Renal pelvis (tissue), 1 donor: ENCODE measurements at regions not wholly inside any gene's neighbourhood (a gene's known extent, or its start where the extent isn't known, plus 50 kb on each side); places are given as distances from the start of the nearest gene placed in this dataset.
"Not testable (repeated sequence)": the region's sequence is repeated elsewhere in the genome, so short reads cannot be mapped to it uniquely, and the experiment has no call there.

Experiments
- DNase-seq: peaks from one replicate; pipeline ENCODE4 v3.0.0-alpha.2; 2013

DNA sequence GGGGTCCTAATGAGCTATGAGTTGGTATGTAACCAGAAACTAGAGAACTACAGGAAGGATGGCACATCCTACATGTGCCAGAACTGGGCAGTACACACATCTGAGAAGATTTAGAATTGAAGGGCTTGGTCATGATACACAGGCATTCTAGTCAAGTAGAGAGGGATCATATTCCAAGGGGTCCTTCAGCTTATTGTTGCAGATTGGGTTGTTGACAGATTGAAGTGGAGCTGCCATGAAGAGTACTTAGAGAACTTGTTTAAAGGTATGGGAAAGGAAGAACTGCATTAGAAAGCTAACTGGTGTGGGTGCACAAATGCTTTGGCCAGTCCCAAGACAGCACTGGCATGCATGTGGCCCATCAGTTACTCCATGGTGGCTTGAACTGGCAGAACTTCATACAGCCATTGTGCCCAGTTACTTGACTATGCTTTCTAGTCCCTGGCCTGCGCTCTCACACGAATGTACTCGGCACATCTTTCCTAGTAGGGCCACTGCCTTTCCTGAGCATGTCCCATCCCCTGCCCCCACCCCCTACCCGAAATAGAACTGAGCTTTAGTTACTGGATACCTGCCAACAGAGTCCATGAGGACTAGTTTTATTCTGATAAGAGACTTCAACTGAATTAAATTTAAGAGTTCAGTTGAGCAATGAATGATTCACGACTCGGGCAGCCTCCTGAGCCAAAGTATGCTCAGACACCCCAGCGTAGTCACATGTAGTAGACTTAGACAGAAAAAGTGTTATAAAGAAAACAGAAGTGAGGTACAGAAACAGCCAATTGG, 64.0 kb downstream of the CCNG2 start:
- peak; percentile 35 for DNase-seq

- DNase-seq: peak; percentile 67
Observed at GRCh38 chr4:77225022-77225421, 68.0 kb downstream of the CCNG2 start.

DNA sequence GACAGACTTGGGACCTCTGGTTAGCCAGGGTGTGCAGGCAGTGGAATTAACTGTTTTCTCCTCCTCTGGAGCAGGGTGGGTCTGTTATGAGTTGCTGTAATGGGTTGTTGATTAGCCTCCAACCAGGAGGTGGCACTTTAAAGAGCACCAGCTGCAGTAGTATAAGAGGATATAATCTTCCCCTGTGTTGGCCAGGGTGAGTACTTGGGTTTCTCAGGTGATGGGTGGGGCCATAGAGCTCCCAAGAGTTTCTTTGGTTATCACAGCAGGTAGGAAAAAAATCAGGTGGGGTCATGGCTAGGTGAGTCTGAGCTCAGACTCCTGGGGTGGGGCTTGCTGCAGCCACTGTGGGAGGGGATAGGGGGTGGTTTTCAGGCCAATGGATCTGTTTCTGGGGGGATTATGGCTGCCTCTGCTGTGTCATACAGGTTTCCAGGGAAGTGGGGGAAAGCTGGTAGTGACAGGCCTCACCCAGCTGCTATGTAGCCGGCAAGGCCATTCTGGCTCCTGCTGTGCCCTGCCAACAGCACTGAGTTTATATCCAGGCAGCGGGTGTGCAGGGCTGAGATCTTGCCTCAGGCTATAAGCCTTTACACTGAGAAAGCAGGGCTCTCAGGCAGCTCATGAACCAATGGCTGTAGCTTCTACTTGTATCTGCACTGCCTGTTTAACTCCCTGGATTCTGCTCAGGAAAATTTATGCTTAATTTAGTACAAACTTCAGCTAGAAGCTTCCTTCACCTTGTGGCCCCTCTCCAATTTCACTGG, 70.1 kb downstream of the CCNG2 start:
- DNase-seq: no peak

DNA sequence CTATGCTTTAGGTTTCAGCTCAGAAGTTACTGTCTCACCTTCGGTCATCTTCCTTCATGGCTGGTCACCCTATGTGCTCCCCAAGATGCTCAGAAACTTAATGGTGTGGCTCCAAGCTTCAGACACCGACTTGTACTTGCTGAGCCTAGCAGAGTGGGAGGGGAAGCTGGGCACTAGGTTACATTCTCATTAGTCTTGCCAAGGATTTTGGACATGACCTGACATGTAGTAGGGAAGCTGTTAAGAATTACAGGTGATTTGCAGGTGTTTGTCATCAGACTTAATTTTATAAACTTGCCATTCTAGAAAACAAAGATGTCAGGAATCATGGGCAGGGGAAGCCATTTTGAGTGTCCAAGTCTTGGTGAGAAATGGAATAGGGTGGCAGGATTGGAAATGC, 72.4 kb downstream of the CCNG2 start:
- DNase-seq: no peak

DNA sequence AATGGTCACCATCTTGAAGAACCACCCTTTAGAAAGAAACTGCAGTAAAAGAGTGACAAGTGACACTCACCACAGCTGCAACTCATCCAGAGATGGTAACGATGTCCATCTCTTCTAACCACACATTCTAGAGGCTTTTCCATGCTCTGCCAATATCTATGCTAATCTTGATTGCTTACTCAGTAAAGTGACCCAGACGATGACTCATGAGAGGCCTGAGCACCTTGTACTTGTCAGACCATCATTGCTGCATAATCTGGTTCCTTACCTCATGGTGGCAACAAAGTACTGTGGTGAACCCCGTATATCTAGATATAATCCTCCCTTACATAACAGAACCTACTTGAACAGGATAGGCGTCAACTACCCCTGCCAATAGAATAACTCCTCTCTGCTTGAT, 75.6 kb downstream of the CCNG2 start:
- no peak for DNase-seq

DNA sequence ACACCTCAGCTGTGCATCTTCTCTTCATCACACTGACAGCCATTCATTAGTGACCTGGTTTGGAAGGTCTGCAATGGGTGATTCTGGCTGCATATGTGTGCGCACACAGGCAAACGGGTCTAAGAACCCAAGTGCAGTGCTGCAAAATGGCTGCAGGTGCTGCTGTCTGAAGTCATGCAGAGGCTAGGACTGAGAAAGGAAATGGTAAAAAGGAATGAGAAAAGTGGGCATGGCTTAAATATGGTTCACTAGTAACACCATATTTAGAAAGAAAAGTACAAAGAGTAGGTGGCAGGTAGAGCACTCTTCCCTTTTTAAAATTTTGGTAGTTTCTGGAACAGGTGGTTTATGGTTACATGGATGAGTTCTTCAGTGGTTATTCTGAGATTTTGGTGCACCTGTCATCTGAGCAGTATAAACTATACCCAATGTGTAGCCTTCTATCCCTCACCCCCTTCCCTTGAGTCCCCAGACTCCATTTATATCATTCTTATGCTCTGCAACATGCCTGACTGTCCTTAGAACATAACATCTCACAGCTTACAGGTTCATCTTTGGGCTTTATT, 78.4 kb downstream of the CCNG2 start:
- DNase-seq: no peak

DNA sequence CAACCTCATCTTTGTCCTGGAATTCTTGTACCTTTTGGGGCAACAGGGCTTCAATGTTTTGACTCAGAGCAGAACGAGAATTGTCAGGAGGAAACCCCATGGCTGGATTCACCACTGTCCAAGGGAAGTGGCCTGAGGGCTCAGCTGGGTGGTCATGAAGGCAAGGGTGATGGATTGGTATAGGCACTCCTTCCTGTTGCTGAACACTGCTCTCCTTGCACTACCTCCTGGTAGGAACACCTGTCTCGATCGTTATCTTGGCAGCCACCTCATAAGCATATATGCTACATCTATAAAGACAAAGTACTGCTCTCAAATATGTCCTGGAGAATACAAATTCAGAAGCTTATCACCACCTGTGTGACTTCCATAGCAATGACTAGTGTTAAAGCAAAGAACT, 79.8 kb downstream of the CCNG2 start:
- DNase-seq: no peak

DNA sequence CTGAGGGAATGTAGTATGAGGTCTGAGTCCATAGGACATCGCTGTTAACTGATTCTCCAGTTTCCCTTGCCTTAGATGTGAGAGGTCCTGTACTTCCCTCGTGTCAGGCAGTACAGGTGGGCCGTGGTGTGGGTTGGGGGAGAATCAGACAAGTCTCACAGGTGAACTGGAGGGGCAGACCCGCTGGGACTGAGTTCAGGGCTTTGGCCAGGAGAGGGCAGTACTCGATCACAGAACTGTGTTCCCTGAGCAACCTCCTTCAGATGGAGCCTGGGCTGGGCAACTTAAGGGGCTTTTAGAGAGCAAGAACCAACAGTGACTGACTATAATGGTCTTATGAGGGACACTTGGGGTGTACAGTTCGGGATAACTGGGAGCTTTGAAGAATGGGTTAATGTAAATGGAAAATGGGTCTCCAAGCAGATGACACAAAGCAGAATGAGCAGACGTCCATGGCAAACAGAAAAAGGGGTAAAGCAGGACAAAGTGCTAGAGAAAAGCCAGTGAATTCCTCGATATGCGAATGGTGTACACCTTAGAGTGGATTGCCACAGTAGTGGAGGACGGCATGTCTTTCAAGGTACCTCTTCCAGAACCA, 83.6 kb downstream of the CCNG2 start:
- peak; percentile 48 for DNase-seq

DNA sequence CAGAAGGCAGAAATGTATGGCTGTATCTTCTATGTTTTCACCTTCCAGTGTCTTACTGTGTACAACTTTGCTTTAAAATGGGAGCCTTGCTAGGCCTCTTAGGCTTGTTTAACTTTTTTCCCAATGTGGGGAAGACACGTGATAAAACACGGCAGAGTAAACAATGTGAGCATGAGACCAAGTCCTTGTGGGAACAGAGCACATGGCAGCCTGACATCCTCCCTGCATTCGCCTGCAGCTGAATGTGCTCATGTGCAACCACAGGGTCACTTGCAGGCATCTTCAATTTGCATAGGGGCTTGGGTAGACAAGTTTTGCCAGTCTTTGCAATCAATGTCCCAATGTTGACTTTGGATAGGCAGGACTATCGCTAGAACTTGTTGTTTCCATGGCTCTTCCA, 91.8 kb downstream of the CCNG2 start:
- no peak for DNase-seq

GRCh38 chr4:77251751-77252150, 94.7 kb downstream of the CCNG2 start:
- DNase-seq: no peak

GRCh38 chr4:77263247-77263646, 106.2 kb downstream of the CCNG2 start:
- DNase-seq: no peak

GRCh38 chr4:77263976-77264375, 107.0 kb downstream of the CCNG2 start:
- DNase-seq: not testable (repeated sequence)

DNA sequence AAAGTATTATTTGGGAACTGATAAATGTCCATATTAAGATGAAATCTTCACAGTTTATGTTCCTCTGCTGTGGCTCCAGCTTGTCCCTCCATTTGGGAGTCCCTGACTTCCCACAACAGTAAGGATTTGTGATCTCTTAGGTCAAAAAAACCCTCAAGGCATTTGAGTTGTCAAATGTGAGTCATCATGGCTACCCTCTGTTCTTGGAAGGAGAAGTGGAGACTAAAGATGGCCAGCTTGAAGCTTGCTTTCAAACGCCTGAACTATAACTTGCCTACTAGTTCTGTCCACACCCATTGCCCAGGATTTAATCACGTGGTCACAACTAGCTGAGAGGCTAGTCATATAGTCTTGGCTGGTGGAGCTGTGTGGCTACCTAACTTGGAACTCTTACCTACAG, 107.8 kb downstream of the CCNG2 start:
- no peak for DNase-seq

GRCh38 chr4:77268108-77268507, 111.1 kb downstream of the CCNG2 start:
- no peak for DNase-seq

DNA sequence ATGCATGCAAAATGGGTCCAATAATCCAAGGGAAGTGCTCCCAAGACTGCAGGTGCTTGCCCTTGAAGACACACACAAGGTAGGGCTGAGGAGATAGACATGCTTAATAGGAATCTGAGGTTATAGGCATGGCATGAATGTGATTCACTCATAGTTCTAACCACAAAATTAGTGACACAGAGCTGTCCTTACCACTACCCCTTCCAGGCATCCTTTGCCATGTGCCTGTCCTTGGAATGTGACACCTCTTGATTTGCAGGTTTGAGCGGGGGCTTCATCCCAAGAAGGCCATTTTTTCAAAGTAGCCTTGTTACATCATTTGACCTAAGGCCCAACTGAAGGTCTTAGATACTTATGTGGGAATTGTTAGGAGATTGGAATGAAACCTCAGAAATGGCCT, 112.5 kb downstream of the CCNG2 start:
- no peak for DNase-seq

- no peak for DNase-seq
Observed at GRCh38 chr4:77273412-77273811, 116.4 kb downstream of the CCNG2 start.

DNA sequence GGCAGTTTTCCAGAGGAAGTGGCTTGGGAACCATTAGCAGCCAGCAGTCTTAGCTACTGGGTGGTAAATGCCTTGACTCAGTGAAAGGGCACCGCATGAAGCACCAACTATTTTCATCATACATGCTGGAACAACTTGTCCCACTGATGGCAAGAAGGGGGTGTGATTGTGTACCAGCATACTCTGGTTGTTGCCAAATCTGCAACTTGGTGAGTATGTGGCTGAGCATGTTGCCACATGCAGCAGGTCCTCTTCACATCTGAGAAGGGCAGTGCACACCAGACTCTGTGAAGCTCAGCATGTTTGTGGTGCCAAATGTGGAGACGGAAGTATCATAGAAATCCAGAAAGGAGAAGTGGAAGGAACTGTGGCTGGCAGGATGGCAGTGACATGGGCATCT, 122.1 kb downstream of the CCNG2 start:
- DNase-seq: not testable (repeated sequence)

DNA sequence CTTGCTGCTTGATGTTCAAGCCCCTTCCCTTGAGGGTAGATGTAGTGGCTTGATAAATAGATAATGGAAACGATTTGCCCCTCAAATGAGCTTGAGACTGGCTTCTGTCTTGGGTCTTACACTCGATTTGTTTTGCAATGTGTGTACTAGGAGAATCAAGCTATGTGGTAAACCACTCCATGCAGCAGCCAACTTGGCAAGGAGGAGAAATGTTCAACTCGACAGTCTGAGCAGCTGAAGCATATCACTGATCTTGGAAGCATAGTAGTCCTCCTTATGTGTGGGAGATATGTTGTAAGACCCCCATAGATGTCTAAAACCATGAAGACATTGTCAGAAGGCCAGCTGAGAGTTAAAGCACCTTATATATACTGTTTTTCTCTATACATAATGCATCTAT, 125.3 kb downstream of the CCNG2 start:
- DNase-seq: no peak

GRCh38 chr4:77284036-77284435, 127.0 kb downstream of the CCNG2 start:
- DNase-seq: no peak

GRCh38 chr4:77286906-77287305, 129.9 kb downstream of the CCNG2 start:
- no peak for DNase-seq

DNA sequence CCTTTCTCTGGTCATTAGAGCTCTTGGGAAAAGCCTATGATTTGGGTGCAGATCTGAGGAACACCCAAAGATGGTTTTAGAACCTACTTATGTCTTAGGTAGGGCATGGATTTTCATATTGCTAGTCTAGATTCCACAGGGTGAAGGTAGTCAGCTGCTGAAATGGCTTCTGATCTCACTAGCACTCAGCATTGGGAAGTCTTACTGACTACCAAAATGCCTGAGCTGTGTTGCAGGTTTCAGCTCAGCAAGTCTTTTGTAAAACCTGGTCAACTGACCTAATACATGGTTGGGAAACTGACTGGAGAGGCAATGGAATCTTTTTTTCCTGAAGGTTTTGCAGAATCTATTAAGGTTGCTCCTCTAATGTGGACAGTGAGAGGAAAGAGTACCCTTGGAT, 136.4 kb downstream of the CCNG2 start:
- no peak for DNase-seq

- DNase-seq: not testable (repeated sequence)
Observed at GRCh38 chr4:77300996-77301395, 144.0 kb downstream of the CCNG2 start.

GRCh38 chr4:77305766-77306165, 148.8 kb downstream of the CCNG2 start:
- DNase-seq: no peak
